Urothelium cell line (cell line): ENCODE measurements at regions not wholly inside any gene's neighbourhood (a gene's known extent, or its start where the extent isn't known, plus 50 kb on each side); places are given as distances from the start of the nearest gene placed in this dataset.
"Not testable (repeated sequence)": the region's sequence is repeated elsewhere in the genome, so short reads cannot be mapped to it uniquely, and the experiment has no call there.

Experiments used
- DNase-seq: peaks from one replicate; pipeline ENCODE4 v3.0.0; 2011; ENCODE audit warnings: low spot score, mixed read lengths
- FAIRE-seq: peaks from 2 replicates; lab custom pipeline; 2011; peaks lifted over from hg19 to GRCh38; lab: Jason Lieb, UNC

- FAIRE-seq: no peak
- DNase-seq: no peak
These were observed 164.1 kb upstream of the KCNQ5 start for GRCh38 chr6:72457738-72458137.

GRCh38 chr6:72458521-72458920 is 163.3 kb upstream of the KCNQ5 start:
- no peak for DNase-seq
- no peak for FAIRE-seq

- DNase-seq (no peak), FAIRE-seq (no peak)
These were observed 160.7 kb upstream of the KCNQ5 start for GRCh38 chr6:72461144-72461543.

GRCh38 chr6:72464246-72464645 is 157.6 kb upstream of the KCNQ5 start:
- FAIRE-seq (no peak), DNase-seq (no peak)

GRCh38 chr6:72464791-72465691 is 156.8 kb upstream of the KCNQ5 start:
- FAIRE-seq (no peak), DNase-seq (peak; percentile 66)

GRCh38 chr6:72466471-72466870 is 155.4 kb upstream of the KCNQ5 start:
- DNase-seq (no peak), FAIRE-seq (no peak)

- no peak for FAIRE-seq
- DNase-seq: no peak
These were observed 154.8 kb upstream of the KCNQ5 start for GRCh38 chr6:72466971-72467566.

- not testable (repeated sequence) for DNase-seq, FAIRE-seq
These were observed 152.4 kb upstream of the KCNQ5 start for GRCh38 chr6:72469406-72469983.

GRCh38 chr6:72476051-72476450 is 145.8 kb upstream of the KCNQ5 start:
- DNase-seq (no peak), FAIRE-seq (no peak)

- DNase-seq (no peak), FAIRE-seq (no peak)
These were observed 145.2 kb upstream of the KCNQ5 start for GRCh38 chr6:72476646-72477045.

- FAIRE-seq: no peak
- DNase-seq: no peak
These were observed 126.4 kb upstream of the KCNQ5 start for GRCh38 chr6:72495441-72495840.

- DNase-seq (no peak), FAIRE-seq (no peak)
These were observed 124.7 kb upstream of the KCNQ5 start for GRCh38 chr6:72497186-72497585.

GRCh38 chr6:72500669-72501068 is 121.2 kb upstream of the KCNQ5 start:
- FAIRE-seq (no peak), DNase-seq (no peak)

- FAIRE-seq (no peak), DNase-seq (no peak)
These were observed 117.5 kb upstream of the KCNQ5 start for GRCh38 chr6:72504406-72504805.

GRCh38 chr6:72505446-72505845 is 116.4 kb upstream of the KCNQ5 start:
- DNase-seq: no peak
- no peak for FAIRE-seq

- no peak for DNase-seq
- FAIRE-seq: no peak
These were observed 102.0 kb upstream of the KCNQ5 start for GRCh38 chr6:72519871-72520270.

- DNase-seq (no peak), FAIRE-seq (no peak)
These were observed 100.2 kb upstream of the KCNQ5 start for GRCh38 chr6:72521684-72522083.

GRCh38 chr6:72522735-72523141 is 99.1 kb upstream of the KCNQ5 start:
- DNase-seq (peak; percentile 8), FAIRE-seq (no peak)

- FAIRE-seq (no peak), DNase-seq (no peak)
These were observed 97.7 kb upstream of the KCNQ5 start for GRCh38 chr6:72524011-72524645.

- no peak for DNase-seq
- no peak for FAIRE-seq
These were observed 95.9 kb upstream of the KCNQ5 start for GRCh38 chr6:72525821-72526510.

- FAIRE-seq: no peak
These were observed 91.7 kb upstream of the KCNQ5 start for GRCh38 chr6:72530152-72530551.

More at GRCh38 chr6:72530152-72530551, 91.7 kb upstream of the KCNQ5 start:
- no peak for DNase-seq
